Stimulated activated CD8-positive, alpha-beta memory T cell treated with anti-CD3 and anti-CD28 coated beads, Interleukin-4, amount 100 ng/mL, for 48 hours (primary cell): ENCODE measurements at regions not wholly inside any gene's neighbourhood (a gene's known extent, or its start where the extent isn't known, plus 50 kb on each side); places are given as distances from the start of the nearest gene placed in this dataset.
"Not testable (repeated sequence)": the region's sequence is repeated elsewhere in the genome, so short reads cannot be mapped to it uniquely, and the experiment has no call there.

Experiments
- DNase-seq: peaks from one replicate; pipeline ENCODE4 v3.0.0-alpha.2; 2020

DNA sequence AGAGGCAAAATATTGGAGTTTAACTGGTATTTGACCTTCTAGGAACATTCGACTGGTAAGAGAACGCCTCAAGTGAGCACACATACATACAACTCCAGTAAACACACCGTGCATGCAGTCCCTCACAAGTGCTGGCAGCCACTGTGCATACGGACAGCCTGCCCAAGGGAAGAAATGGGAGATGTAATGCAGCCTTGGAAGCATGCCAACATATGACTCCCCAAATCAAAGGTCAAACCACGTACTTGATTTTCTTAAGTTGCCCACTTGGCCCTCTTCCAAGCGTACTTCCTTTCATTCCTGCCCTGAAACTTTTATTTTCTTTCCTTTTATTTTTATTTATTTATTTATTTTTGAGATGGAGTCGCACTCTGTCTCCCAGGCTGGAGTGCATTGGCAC, 206.6 kb downstream of the SPRY1 start:
- DNase-seq, result no peak

DNA sequence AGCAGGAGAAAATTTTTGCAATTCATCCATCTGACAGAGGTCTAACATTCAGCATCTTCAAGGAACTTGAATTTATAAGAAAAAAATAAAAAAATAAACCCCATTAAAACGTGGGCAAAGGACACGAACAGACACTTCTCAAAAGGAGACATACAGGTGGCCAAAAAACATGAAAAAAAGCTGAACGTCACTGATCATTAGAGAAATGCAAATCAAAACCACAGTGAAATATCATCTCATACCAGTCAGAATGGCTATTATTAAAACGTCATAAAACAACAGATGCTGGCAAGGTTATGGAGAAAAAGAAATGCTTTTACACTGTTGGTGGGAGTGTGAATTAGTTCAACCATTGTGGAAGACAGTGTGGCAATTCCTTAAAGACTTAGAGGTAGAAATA, 209.2 kb downstream of the SPRY1 start:
- not testable (repeated sequence) for DNase-seq

GRCh38 chr4:123606336-123606735, 209.7 kb downstream of the SPRY1 start:
- DNase-seq, result no peak

DNA sequence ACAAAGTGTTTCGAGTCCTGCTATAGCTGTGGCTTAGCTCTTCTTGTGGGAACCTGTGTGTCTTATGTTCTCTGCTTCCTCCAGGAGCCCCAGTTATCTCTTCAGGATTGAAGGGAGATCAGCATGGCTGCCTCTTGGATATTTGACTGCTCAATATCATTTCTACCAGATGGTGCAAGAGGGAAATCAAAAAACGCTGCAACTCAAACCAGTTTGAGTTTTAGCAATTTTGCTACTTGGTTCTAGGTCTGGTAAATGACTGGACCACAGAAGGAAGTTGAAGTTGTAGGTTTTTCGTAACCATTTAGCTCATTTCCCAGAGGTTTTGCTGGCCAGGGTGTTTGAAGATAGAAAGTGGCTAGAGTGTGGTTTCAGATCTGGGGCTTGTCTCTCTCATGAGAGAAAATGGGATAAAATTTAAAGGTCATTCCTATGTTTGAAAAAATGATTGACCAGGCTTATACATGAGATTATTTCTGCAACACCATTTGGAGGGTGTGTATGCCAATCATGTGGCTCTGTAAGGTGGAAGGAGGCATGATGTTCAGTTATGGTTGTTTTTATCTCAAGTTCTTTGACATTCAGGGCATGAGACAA, 210.4 kb downstream of the SPRY1 start:
- no peak for DNase-seq

DNA sequence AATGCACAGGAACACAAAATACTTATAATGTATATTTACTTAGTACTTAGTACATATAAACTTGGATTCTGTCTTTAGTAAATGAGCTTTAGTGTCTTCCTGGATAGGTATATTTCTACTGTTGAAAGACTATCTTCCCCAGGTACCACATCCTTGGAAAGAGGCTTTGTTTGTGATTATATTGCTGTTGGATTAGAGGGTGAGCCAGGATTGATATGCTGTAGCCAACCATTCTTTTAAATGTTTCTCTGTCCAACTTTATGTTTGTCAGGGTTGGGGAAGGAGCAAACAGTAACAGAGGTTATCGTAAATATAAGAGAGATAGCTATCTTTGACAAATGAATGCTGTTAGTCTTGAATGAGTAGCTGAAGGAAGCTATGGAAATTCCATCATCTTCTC, 213.2 kb downstream of the SPRY1 start:
- no peak for DNase-seq

DNA sequence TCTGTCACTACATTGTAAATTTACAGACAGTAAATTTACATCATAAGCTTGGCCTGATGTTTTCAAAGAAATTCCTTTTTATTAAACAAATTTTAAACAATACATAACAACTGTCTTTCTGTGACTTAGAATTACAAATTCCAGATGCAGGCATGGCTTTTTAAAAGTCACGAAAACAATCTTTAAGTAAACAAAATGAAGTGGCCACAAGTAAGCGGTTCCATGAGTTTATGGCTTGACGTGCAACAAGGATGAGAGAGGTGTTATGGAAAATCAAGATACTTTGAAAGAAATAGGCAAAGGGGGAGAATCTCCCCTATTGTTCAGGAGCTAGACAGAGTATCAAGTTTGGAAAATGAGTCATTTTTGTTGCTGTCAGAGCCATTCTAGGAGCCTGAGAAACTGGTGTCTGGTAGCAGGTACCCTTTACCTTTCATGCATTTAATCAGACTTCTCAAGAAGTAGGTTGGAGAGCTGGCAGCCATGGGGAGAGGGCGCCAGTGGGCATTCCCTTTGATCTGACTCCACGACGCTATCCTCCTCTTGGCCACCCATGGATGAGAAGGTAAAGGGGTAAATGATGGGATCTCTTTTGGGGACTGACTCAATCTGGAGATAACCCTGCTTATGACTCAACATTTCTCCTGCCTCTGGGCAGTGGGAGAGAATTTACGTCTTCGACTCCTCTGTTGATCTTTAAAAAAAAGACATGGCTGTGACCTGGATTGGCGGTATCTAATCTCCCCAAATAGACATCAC, 217.2 kb downstream of the SPRY1 start:
- DNase-seq, result no peak

GRCh38 chr4:123615901-123616300, 219.3 kb downstream of the SPRY1 start:
- DNase-seq, result no peak

DNA sequence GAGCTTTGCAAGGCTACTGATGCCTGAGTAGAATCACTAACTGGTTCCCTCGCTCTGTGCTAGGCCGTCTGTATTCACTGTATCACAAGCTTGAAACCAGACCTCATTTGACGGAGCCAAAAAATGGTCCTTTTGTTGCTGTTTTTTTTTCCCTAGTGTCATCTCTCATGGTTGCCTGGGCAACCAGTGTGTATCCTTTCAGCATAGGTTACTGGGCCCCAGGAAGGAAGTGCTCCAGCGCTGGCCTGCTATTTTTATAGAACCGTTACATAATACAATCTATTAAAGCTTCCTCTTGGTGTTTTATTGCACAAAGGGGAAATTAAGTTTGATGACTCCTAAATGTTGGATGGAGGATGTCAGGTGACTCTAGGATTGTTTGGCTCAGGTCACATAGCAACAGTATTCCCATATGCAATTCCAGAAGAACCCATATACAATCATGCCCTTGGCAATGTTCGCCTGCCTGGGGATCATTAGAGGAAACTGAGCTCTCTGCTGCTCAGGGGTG, 220.4 kb downstream of the SPRY1 start:
- DNase-seq, result no peak

DNA sequence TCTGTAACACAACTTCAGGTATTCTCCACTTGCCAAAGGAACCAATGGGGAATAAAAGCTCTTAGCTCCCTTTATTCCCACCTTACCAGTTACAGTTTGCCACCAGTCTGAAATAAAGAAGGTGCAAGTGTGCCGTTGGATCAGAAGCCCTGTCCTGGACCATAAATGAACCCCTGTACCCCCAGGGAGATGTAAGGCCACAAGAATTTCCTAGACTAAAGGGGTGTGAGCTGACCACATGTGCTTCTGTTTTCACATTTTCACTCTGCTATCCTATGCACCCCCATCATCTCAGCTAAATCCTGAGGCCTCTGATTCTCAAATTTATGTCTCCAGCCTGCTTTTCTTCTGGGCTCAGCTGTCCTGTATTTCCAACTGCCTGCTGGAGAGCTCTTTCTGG, 221.2 kb downstream of the SPRY1 start:
- DNase-seq, result no peak

- no peak for DNase-seq
Measured at GRCh38 chr4:123618606-123619005, 222.0 kb downstream of the SPRY1 start.

DNA sequence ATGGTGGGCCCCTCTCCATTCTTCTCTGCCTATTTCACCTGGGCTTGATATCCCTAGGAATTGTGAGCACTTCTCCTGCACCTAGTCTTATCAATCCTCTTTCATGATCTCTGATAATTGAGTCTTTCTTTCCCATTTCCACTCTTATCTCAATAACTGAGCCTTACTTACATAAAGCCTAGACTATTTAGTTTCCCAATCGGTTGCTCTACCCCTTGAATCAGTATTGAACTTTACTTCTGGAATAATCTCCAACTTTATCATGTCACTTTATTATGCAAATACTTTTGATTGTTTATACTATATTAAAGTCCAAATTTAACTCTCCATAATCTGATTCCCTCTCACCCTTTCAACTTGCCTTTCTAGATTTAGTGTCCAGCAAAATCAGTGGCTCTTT, 222.7 kb downstream of the SPRY1 start:
- DNase-seq, result no peak

DNA sequence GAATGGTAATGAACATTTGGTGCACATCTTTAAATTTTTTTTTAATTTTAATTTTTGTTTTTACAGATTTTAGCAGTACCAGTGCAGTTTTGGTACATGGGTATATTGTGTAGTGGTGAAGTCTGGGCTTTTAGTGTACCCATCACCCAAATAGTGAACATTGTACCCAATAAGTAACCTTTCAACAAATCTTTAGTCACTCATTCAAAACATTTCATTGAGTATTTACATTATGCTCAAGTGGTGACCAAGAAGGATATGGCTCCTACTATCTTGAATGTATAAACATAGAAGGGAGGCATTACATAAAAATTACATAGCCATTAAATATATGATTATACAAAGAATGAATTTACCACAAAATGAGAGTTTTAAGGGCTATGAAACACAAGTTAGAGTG, 223.3 kb downstream of the SPRY1 start:
- no peak for DNase-seq

GRCh38 chr4:123621072-123621705, 224.6 kb downstream of the SPRY1 start:
- no peak for DNase-seq

DNA sequence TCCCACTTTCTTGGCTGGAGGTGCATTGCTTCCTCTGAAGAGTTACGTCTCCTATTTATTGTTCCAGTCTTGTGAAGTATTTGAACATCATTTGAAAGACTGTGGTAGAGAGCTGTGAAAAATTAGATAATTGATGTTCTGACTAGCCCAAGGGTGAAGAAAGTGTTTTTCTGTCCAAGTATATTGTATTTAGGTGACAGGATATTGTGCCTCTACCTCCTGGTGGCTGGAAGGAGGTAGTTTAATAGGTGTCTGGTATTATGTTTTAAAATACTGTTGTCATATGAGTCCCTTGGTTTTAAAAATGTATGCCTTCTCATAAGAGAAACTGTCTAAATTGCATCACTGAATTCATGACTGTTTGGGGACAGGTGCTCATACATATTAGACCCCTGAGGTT, 226.0 kb downstream of the SPRY1 start:
- no peak for DNase-seq

DNA sequence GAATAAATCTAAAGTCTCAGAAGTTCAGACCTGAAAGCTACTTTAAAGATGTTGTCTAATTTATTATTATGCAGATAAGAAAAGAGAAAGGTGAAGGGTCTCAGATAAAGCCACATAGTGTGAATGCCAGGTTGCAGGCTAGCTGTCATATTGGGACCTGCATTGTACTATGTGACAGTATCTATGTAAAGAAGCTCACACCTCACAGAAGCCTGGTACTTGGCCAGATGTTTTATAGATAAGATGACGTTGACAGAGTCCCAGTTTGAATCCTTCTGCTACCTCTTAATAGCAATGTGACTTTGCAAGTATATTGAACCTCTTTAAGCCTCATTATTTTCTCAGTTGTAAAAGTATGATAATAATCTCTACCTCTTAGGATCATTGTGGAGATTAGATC, 227.0 kb downstream of the SPRY1 start:
- DNase-seq, result no peak

DNA sequence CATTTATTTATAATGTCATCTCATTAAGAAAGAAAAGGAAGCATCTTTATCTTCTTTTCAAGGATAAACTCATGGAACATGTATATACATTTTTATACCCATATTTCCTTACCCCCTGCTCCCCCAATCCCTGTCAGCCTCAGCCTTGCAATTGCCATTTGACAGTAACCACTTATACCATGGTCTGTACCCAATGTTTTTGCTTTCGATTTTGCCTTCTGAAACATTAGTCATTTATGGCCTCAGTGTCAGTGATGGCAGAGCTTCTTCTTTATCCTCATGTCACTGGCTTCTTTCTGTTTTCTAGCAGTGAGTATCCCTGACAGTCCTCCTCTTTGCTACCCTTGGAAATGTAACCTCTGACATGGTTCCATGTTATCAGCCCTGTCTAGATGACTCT, 228.4 kb downstream of the SPRY1 start:
- DNase-seq, result no peak

GRCh38 chr4:123628288-123628687, 231.7 kb downstream of the SPRY1 start:
- no peak for DNase-seq

- no peak for DNase-seq
Measured at GRCh38 chr4:123631786-123632692, 235.4 kb downstream of the SPRY1 start.

- DNase-seq, result no peak
Measured at GRCh38 chr4:123632693-123633030, 236.1 kb downstream of the SPRY1 start.

DNA sequence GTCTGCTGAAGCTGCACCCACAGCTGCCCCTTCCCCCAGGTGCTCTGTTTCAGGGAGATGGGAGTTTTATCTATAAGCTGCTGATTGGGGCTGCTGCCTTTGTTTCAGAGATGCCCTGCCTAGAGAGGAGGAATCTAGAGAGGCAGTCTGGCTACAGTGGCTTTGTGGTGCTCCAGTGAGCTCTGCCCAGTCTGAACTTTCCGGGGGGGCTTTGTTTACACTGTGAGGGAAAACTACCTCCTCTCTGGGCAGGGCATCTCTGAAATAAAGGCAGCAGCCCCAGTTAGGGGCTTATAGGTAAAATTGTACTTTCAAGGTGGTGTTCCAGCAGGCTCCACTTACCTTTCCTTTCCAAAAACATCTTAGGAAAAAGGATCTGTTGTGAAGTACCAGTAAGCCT, 242.2 kb downstream of the SPRY1 start:
- no peak for DNase-seq

DNA sequence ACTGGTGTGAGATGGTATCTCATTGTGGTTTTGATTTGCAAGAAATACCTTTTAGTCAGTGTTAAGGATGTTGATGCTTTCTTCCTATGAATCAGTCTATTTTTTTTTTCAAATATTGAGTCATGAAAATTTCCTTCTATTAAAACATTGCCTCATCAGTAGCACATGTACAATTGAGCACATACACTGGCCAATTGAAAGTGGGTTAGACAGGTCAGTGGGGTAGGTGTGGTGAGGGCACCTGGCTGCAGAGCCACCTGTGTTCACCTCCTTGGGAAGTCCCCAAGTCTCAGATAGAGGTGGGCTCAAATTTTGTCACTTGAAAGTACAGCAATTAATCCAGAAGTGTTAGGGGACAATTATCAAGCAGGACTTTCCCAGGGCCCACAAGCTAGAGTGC, 243.7 kb downstream of the SPRY1 start:
- no peak for DNase-seq

DNA sequence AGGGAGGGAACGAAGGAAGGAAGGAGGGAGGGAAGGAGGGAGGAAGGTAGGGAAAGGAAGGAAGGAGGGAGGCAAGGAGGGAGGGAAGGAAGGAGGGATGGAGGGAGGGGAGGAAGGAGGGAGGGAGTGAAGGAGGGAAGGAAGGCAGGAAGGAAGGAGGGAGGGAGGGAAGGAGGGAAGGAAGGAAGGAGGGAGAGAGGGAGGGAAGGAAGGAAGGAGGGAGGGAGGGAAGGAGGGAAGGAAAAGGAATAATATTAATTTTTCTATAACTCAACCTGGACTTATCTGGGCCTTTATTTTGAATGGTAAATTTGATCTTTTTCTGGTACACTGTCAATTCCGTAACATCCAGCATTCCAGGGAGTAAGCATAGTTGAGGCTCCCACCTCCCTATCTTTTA, 244.2 kb downstream of the SPRY1 start:
- DNase-seq, result no peak

DNA sequence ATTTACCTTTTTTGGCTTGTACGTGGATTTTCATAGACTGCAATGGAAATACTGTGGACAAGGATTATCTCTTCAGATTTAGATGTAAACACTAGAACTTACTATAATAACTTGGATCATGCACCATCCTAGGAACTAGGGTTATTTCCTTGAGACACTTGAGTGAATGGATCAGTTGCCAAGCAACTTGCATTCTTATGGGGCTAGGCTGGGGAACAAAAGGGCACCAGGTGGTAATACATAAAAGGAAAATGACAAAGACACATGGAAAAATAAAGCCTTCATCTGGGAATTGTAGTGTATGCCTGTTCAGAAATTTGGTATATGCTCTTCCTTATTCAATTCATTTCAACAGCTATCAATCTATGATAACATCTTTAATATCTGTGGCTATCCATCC, 247.1 kb downstream of the SPRY1 start:
- no peak for DNase-seq
